ENCODE measurements at regions not wholly inside any gene's neighbourhood (a gene's known extent, or its start where the extent isn't known, plus 50 kb on each side); places are given as distances from the start of the nearest gene placed in this dataset.

DNA sequence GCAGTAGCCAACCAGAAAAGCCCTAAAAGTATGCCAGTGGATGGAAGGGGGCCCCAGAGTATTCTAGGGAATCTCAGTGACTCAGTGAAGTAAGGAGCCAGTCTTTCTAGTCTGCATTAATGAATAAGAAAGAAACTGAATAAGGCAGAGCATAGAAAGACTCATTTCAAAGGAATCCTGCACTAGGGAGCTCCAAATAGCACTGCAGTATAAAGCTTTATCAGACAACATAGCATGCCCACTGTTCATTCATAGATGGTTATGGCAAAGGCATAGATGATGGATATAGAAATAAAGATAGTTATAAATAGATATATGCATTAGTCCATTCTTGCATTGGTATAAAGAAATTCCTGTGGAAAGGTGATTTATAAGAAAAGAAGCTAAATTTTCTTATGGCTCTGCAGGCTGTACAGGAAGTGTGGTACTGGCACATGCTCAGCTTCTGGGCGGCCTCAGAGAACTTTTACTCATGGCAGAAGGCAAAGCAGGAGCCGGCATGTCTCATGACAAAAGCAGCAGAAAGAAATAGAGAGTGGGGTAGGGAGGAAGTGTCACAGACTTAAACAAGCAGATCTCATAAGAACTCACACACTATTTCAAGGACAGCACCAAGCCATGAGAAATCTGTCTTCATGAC lies 498.5 kb downstream of the CDY2B start:
- BruUV-seq (replicated peaks): no TSS peak
- POLR2A ChIA-PET: no interaction called here
- Histone ChIP-seq H3K9me1 (replicated peaks; ENCODE audit: control insufficient read depth, extremely low read depth, insufficient read depth, low read length) (no peaks in the 10 kb centered on the region), H3K4me1 (ENCODE audit: control insufficient read depth, extremely low read depth, insufficient read depth, low read length) (no peaks in the 10 kb centered on the region), H4K20me1 (replicated peaks; ENCODE audit: control insufficient read depth, extremely low read depth, insufficient read depth, low read length) (no peaks in the 10 kb centered on the region), H2AFZ (ENCODE audit: low read depth, low read length) (no peak overlapping the region), H3K27me3 (ENCODE audit: control insufficient read depth in 2 of 2, insufficient read depth in 2 of 2, low read length in 2 of 2) (no peaks in the 10 kb centered on the region), H3K4me2 (ENCODE audit: insufficient read depth, low read length) (no peak overlapping the region), H3K36me3 (ENCODE audit: control insufficient read depth in 2 of 2, extremely low read depth in 1 of 2, insufficient read depth in 2 of 2, low read length in 2 of 2) (no peaks in the 10 kb centered on the region), H3K9me3 (replicated peaks; ENCODE audit: control insufficient read depth, insufficient read depth, low read length) (no peaks in the 10 kb centered on the region), H3K4me3 (replicated peaks in 1 of 3; ENCODE audit: insufficient read depth in 1 of 3, low read depth in 1 of 3, low read length in 3 of 3) (no peak overlapping the region), H3K79me2 (ENCODE audit: control insufficient read depth, insufficient read depth, low read length) (no peaks in the 10 kb centered on the region), H3K9ac (replicated peaks; ENCODE audit: extremely low read depth, insufficient read depth, low read length) (no peak overlapping the region), H3K27ac (ENCODE audit: insufficient read depth, low read depth, low read length) (no peak overlapping the region)
- DNase-seq (ENCODE audit: low read depth, low spot score) (no peak), FAIRE-seq (no peak)
- TF ChIP-seq MYC (IDR thresholded peaks at IDR 0.05; ENCODE audit: low read depth, low read length) (no peak), POLR2AphosphoS5 (IDR thresholded peaks at IDR 0.05; ENCODE audit: insufficient read depth, low read depth, low read length) (no peak), POLR2A (IDR thresholded peaks at IDR 0.05; ENCODE audit: low read depth, low read length) (no peak), GATA2 (IDR thresholded peaks at IDR 0.05; ENCODE audit: insufficient read depth, insufficient read length, low read depth, low read length) (no peak), FOS (IDR thresholded peaks at IDR 0.05; ENCODE audit: borderline replicate concordance, insufficient read depth, low read length) (no peak), EZH2 (IDR thresholded peaks at IDR 0.05; ENCODE audit: borderline replicate concordance, low read depth, low read length, severe bottlenecking) (no peak), JUN (IDR thresholded peaks at IDR 0.05; ENCODE audit: borderline replicate concordance, insufficient read depth, insufficient read length, low read depth) (no peak)
- TF ChIP-seq, protein P1, sequence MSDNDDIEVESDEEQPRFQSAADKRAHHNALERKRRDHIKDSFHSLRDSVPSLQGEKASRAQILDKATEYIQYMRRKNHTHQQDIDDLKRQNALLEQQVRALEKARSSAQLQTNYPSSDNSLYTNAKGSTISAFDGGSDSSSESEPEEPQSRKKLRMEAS (IDR thresholded peaks at IDR 0.05; ENCODE audit: insufficient read depth, insufficient read length): no peak
- TF ChIP-seq, protein P2, sequence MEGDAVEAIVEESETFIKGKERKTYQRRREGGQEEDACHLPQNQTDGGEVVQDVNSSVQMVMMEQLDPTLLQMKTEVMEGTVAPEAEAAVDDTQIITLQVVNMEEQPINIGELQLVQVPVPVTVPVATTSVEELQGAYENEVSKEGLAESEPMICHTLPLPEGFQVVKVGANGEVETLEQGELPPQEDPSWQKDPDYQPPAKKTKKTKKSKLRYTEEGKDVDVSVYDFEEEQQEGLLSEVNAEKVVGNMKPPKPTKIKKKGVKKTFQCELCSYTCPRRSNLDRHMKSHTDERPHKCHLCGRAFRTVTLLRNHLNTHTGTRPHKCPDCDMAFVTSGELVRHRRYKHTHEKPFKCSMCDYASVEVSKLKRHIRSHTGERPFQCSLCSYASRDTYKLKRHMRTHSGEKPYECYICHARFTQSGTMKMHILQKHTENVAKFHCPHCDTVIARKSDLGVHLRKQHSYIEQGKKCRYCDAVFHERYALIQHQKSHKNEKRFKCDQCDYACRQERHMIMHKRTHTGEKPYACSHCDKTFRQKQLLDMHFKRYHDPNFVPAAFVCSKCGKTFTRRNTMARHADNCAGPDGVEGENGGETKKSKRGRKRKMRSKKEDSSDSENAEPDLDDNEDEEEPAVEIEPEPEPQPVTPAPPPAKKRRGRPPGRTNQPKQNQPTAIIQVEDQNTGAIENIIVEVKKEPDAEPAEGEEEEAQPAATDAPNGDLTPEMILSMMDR (IDR thresholded peaks at IDR 0.05; ENCODE audit: extremely low read depth in 1 of 2, insufficient read depth in 1 of 2, low read depth in 1 of 2, low read length in 2 of 2): no peak
- dilution Hi-C loops (cut with MboI; ENCODE audit: extremely low pct_ligation_motif_present, low sequenced_read_pairs) (no loop called here), intact Hi-C loops (cut with micrococcal nuclease) (no loop called here)
- CTCF ChIA-PET: no interaction called here
